K562 (cell line): ENCODE measurements at regions not wholly inside any gene's neighbourhood (a gene's known extent, or its start where the extent isn't known, plus 50 kb on each side); places are given as distances from the start of the nearest gene placed in this dataset.

ENCODE experiments used
- FOXP4 ChIP-seq: sonication (generic); formaldehyde crosslinking; IDR thresholded peaks from 2 replicates; pipeline ENCODE4 v1.8.0; 2022; ENCODE audit warnings: mild to moderate bottlenecking, missing genetic modification reagents, borderline replicate concordance
- HNRNPK ChIP-seq: fragments of 200-400 bp; formaldehyde crosslinking; IDR thresholded peaks from one replicate; pipeline ENCODE4 v1.6.1; 2018; ENCODE audit warnings: mild to moderate bottlenecking, low read depth, low read length; ENCODE audit not compliant: poor library complexity, severe bottlenecking
- LARP7 ChIP-seq: fragments of 450-650 bp; IDR thresholded peaks from 2 replicates; pipeline ENCODE4 v1.6.1; 2016
- MTF1 ChIP-seq: fragments of 250-450 bp; sonication (Bioruptor Pico); IDR thresholded peaks from 2 replicates; pipeline ENCODE4 v1.9.0; 2021; ENCODE audit warnings: moderate library complexity, mild to moderate bottlenecking, inconsistent platforms, borderline replicate concordance
- PHF21A ChIP-seq: fragments of 450-650 bp; IDR thresholded peaks from 2 replicates; pipeline ENCODE4 v1.6.1; 2017; ENCODE audit warnings: low read depth, borderline replicate concordance
- POLR2A ChIP-seq: fragments of 450-650 bp; conservative IDR thresholded peaks from 2 replicates; pipeline ENCODE4 v1.6.1; 2016
- POLR3A ChIP-seq: IDR thresholded peaks from 2 replicates; pipeline ENCODE4 v1.6.1; 2011; ENCODE audit warnings: borderline replicate concordance, mild to moderate bottlenecking, moderate library complexity; ENCODE audit not compliant: insufficient read length, insufficient read depth; ENCODE audit errors: extremely low read depth
- SMAD1 ChIP-seq: fragments of 150-350 bp; IDR thresholded peaks from 2 replicates; pipeline ENCODE4 v1.6.1; 2014; ENCODE audit warnings: low read length, low read depth; ENCODE audit not compliant: partially characterized antibody
- SMARCC2 ChIP-seq: fragments of 450-650 bp; IDR thresholded peaks from 2 replicates; pipeline ENCODE4 v1.6.1; 2017; ENCODE audit warnings: antibody characterized with exemption, moderate library complexity, mild to moderate bottlenecking, low read depth
- SMC3 ChIP-seq: conservative IDR thresholded peaks from 2 replicates; pipeline ENCODE4 v1.6.1; 2011; ENCODE audit warnings: low read depth, low read length, improper control_type of control experiment; ENCODE audit not compliant: insufficient read depth
- ZNF507 ChIP-seq: conservative IDR thresholded peaks from 2 replicates; pipeline ENCODE4 v1.6.1; 2017; ENCODE audit warnings: missing genetic modification characterization, missing compliant biosample characterization
- ZNF695 ChIP-seq: fragments of 450-650 bp; formaldehyde crosslinking; IDR thresholded peaks from 2 replicates; pipeline ENCODE4 v1.4.0; 2020; ENCODE audit warnings: mild to moderate bottlenecking, moderate library complexity
- ZZZ3 ChIP-seq: fragments of 450-650 bp; IDR thresholded peaks from 2 replicates; pipeline ENCODE4 v1.6.1; 2016; ENCODE audit warnings: antibody characterized with exemption, mild to moderate bottlenecking, moderate library complexity
- TF ChIP-seq, protein P1 (sequence below), 3 experiments: IDR thresholded peaks in 2 of 3; conservative IDR thresholded peaks in 1 of 3; 2 replicates each; pipeline ENCODE4 v1.5.1; 2011 to 2012; ENCODE audit warnings: low read length in 3 of 3, mild to moderate bottlenecking in 3 of 3, control low read depth in 2 of 3, improper control_type of control experiment in 1 of 3, inconsistent platforms in 1 of 3, low read depth in 1 of 3, mixed read lengths in 1 of 3, moderate library complexity in 1 of 3; ENCODE audit not compliant: insufficient read depth in 2 of 3

- TF ChIP-seq PHF21A (no peak), HNRNPK (no peak), SMAD1 (no peak), ZZZ3 (no peak), MTF1 (CRISPR knock-in tag) (no peak), SMARCC2 (no peak), LARP7 (no peak), POLR2A (no peak), ZNF695 (CRISPR knock-in tag) (no peak), FOXP4 (CRISPR knock-in tag) (no peak), POLR3A (no peak), ZNF507 (tag) (no peak), SMC3 (no peak)
- TF ChIP-seq, protein P1, sequence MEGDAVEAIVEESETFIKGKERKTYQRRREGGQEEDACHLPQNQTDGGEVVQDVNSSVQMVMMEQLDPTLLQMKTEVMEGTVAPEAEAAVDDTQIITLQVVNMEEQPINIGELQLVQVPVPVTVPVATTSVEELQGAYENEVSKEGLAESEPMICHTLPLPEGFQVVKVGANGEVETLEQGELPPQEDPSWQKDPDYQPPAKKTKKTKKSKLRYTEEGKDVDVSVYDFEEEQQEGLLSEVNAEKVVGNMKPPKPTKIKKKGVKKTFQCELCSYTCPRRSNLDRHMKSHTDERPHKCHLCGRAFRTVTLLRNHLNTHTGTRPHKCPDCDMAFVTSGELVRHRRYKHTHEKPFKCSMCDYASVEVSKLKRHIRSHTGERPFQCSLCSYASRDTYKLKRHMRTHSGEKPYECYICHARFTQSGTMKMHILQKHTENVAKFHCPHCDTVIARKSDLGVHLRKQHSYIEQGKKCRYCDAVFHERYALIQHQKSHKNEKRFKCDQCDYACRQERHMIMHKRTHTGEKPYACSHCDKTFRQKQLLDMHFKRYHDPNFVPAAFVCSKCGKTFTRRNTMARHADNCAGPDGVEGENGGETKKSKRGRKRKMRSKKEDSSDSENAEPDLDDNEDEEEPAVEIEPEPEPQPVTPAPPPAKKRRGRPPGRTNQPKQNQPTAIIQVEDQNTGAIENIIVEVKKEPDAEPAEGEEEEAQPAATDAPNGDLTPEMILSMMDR (IDR thresholded peaks at IDR 0.05 in 2 of 3, conservative IDR thresholded peaks at IDR 0.05 in 1 of 3; ENCODE audit: insufficient read depth in 2 of 3, low read depth in 1 of 3, low read length in 3 of 3) = no peak
These were observed 182.1 kb downstream of the VEGFC start for GRCh38 chr4:176610594-176610993.
